ENCODE measurements at regions not wholly inside any gene's neighbourhood (a gene's known extent, or its start where the extent isn't known, plus 50 kb on each side); places are given as distances from the start of the nearest gene placed in this dataset.

DNA sequence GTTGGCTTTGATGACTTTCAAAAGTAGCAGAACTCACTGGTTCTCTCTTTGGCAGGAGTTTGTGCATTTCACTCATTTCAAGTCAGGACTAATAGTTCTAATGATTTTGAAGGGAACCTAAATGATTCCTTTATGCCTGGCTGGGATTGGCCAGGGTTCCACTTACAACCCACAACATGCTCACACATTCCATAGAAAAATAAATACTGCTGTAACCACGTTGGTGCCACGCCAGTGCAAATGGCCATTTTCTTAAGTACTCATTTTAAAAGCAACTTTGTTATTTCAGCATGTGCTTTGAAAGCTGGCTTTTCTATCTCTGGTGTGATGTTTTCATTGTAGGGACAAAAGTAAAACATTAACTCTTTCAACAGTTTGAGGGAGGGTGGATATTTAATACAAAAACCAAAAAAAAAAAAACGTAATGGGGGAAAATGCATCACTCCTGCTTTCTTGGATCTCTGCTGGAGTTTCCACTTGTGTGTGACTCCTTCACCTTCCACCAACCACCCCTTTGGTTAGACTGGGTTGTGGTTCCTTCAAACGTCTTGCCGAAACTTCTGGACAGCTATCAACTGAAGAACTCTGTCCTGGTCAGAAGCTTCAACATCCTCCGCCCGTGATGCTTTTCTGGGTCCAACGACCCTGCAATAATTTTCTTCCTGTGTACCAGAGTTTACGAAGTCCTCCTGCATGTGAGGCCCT, 300.4 kb upstream of the RUNX1 start:
- TF ChIP-seq, protein P1, sequence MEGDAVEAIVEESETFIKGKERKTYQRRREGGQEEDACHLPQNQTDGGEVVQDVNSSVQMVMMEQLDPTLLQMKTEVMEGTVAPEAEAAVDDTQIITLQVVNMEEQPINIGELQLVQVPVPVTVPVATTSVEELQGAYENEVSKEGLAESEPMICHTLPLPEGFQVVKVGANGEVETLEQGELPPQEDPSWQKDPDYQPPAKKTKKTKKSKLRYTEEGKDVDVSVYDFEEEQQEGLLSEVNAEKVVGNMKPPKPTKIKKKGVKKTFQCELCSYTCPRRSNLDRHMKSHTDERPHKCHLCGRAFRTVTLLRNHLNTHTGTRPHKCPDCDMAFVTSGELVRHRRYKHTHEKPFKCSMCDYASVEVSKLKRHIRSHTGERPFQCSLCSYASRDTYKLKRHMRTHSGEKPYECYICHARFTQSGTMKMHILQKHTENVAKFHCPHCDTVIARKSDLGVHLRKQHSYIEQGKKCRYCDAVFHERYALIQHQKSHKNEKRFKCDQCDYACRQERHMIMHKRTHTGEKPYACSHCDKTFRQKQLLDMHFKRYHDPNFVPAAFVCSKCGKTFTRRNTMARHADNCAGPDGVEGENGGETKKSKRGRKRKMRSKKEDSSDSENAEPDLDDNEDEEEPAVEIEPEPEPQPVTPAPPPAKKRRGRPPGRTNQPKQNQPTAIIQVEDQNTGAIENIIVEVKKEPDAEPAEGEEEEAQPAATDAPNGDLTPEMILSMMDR (IDR thresholded peaks at IDR 0.05 in 4 of 5, conservative IDR thresholded peaks at IDR 0.05 in 1 of 5): no peak
- no peak for TF ChIP-seq POLR2A (IDR thresholded peaks at IDR 0.05)
